Stimulated activated CD4-positive, alpha-beta T cell treated with anti-CD3 and anti-CD28 coated beads, Interleukin-4, amount 100 ng/mL, for 48 hours (primary cell): ENCODE measurements at regions not wholly inside any gene's neighbourhood (a gene's known extent, or its start where the extent isn't known, plus 50 kb on each side); places are given as distances from the start of the nearest gene placed in this dataset.

ENCODE experiments used
- DNase-seq, 2 donors: peaks; one replicate each; pipeline ENCODE4 v3.0.0-alpha.2; 2020; ENCODE audit warnings: low read depth in 2 of 2

DNA sequence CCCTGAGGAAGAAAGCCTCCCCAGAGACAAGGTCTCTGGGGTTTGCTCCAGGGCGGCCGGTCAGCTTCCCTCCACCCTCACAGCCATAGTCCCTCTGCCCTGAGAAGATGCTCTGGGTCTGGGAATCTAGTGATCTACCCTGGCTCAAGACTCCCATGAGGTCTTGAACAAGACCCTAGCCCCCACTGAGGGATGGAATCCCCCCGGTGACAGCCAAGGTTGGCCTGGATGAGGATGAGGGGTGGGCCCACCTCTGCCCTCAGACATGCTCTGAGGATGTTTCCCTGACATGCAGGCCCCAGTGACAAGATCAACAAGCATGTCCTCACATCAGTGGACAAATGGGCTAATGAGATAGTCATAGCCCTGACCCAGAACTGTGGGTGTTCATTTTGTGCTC, 138.6 kb downstream of the C5orf15 start:
- no peak for DNase-seq

DNA sequence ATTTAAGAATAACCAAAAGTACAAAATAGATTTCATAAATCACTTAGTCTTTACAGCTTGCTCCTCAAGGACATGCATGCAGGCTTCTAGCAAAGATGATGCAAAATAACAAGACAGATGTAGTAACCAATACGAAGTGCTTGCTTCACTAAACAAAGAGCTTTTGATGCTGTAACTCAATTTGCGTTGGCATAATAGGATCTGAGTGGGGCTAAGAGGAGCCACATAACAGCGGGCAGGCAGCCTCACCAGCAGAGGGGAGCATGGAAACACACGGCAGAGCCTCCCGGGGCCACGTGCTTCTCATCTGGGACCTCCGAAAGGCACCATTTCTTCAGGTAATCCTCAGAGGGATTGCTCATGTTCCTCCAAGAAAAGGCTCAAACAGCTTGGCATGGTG, 139.7 kb downstream of the C5orf15 start:
- DNase-seq: no peak

DNA sequence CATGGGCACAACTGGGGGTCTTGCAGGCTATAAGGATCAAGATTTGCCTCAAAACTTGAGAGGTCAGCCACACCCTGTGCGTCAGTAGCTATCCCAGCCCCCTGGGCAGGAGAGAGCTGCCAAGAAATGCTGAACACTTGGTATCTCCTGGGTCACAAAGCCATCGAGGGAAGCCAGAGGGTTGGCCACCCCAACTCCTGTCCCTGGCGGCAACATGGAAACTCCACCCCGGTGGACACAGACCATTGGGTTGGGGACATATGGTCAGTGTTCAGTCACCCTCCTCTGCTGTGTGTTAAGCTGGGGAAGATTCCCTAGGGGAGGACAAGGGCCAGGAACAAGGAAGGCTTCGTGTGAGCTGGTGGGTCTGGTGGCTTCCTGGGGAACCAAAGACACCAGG, 140.6 kb downstream of the C5orf15 start:
- DNase-seq: no peak

- DNase-seq: no peak
Observed at GRCh38 chr5:133827011-133827410, 141.4 kb downstream of the C5orf15 start.

- no peak for DNase-seq
Observed at GRCh38 chr5:133825631-133826289, 142.7 kb downstream of the C5orf15 start.

DNA sequence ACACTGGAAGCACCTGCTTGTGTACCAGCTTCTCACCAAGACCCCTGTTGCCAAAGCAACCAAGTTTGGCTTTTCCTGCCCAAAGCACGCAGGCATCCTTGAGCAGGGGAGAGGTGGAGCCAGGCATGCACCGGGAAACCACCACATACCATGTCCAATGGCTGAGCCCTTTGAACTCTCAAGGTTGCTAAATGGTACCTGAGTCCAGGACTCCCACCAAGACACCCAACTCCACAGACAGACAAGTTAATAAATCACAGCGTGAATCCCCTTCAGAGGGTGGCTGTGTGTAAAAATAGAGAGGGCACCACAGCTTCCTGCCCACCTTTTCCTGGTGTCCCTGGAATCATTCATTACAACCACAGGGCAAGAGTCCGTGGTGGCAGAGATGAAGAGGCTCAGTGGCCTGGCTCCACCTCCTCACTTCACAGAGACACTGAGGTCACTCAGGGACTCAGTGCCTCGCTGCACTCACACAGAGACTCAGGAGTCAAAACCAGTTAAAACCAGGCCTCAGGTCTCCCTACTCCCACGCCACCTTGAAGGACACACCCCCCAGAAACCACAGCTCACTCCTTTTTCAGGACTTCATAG, 143.7 kb downstream of the C5orf15 start:
- DNase-seq: peak in 1 of 2 donors; percentile 13

- DNase-seq: no peak
Observed at GRCh38 chr5:133821889-133822288, 146.5 kb downstream of the C5orf15 start.

DNA sequence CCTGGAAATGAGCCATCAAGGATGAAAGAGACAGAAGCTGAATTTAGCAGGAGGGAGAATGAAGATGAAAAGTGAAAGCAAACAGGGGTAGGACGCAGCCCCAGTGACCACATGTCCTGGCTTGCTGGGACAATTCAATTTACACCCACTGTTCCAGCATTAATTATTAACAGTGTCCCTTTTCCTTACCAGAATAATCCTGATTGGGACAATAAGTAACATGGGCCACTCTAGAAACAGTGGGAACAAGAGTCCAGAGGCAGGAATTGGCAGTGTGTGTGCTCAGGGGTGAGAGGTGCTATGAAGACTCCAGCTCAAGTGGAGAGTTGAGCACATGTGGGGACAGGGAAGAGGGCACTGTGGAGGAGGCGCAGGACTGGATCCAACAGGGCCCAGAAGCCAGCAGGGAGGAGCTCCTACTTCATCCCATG, 147.1 kb downstream of the C5orf15 start:
- DNase-seq: no peak

DNA sequence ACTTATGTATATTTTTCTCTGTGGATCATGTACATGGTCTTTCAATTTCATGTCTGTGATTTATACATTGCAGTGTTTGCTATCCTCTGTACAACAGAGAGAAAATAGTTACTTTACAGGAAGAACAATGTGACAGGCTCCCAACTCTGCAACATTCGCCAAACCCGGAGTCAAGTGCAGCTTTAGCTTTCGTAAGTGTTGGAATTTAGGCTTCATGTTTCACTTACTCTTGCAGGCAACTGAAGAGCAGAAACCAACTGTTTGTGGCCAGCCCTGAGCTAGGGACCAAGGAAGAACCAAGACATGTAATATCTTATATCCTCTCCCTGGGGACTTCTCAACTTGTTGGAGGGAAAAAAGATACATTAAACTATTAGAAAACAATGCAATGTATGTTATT, 147.9 kb downstream of the C5orf15 start:
- no peak for DNase-seq

GRCh38 chr5:133819977-133820471, 148.4 kb downstream of the C5orf15 start:
- DNase-seq: no peak

DNA sequence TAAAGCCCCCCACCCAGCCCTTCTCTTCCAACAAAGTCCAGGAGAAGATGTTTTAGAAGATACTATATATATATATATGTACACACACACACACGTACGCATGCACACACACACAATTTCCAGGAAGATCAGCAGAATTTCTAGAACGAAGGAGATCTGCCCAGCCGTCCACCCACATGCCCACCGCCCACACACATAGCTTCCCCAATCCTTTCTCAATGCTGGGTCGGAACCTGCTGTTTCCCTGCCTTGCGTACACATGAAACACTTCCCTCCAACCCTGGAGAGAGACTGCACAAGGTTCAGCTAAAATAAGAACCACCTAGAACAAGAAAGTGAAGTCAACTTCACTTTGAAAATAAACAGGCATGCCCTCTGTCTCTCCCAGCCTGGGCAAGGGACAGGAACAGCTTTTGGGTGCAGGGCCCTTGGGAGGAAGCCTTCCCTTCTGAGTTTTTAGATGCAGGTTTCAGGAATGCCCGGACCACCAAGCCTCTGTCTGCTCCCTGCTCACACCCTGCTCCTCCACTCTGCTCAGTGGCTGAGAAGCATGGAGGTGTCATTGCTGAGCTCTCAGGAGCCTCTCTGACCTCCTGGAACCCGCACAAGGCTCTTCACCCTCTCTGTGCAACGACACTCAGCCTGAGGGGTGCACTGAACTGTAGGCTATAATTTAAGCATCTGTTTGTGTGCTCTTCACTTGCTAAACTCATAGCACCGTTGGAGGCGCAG, 149.4 kb downstream of the C5orf15 start:
- DNase-seq: no peak

DNA sequence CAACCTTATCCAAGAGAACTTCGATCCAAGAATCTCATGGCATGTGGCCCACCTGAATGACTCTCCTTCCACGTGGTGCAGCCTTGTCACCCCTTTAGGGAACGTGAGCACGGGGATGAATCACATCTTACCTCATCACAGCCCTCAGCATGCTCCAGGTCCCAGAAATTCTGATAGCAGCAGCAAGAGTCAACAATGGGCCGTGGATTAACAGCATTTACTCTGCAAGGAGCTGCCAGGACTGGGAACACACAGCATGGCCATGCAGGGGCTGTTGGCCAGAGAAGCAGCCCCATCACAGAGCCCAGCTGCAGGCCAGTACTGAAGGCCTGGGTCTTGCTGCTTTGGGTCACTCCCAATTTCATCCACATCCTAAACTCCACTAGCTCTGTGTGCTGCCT, 150.4 kb downstream of the C5orf15 start:
- no peak for DNase-seq

DNA sequence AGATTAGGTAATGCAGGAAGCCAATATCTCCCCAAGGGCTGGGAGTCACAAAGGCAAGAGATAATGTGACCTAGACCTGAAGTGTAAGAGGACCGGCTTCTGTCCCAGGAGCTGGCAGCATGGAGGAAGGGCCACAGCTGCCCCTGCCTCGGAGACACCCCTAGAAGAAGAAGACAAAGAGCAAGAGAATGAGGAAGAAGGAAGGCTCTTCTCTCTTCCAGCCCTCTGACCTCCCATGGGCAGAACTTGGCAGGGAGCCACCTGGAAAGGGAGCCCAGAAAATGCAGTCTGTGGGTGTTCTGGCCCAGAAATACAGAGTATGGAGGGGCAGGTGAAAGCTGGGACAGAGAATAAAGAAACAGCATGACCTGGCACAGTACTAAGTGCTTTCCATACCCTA, 151.0 kb downstream of the C5orf15 start:
- DNase-seq: no peak

DNA sequence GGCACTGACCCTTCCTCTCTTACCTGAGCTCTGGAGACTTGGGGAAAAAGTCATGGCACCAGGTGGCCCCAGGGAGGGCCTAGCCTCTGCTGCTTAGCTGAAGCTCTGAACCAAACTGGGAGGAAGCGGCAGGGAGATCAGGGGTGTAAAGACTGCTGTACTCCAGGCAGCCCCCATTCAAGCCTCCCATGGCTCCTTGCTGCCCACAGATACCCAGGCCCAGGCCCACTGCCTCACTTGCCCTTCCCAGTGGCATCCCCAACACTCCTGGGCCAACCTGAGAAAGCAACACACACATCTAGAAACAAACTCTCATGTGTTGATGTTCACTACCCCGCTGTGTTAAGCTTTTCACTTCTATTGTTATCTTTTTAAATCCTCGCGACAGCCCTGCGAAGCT, 151.6 kb downstream of the C5orf15 start:
- no peak for DNase-seq

GRCh38 chr5:133814152-133814551, 154.3 kb downstream of the C5orf15 start:
- no peak for DNase-seq

DNA sequence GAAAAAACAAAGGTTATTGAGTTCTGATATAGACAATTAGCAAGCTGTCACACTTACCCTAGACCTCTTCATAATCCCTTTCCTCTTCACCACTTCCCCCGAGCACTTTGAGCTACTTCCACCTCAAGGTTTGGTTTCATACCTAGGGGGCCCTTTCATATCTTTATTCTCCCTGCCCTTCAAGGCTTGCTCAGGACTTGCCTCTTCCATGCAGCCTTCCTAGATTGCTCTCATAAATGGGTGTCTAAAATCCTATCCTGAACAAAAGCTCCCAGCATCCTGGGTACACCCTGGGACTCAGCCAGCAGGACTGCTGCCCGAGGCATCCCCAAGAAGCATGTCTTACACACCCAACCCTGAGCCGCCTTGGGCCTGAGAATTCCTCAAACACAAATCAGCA, 157.3 kb downstream of the C5orf15 start:
- DNase-seq: no peak

GRCh38 chr5:133809801-133810200, 158.6 kb downstream of the C5orf15 start:
- no peak for DNase-seq

- no peak for DNase-seq
Observed at GRCh38 chr5:133807348-133807747, 161.1 kb downstream of the C5orf15 start.

- no peak for DNase-seq
Observed at GRCh38 chr5:133806847-133807246, 161.6 kb downstream of the C5orf15 start.

DNA sequence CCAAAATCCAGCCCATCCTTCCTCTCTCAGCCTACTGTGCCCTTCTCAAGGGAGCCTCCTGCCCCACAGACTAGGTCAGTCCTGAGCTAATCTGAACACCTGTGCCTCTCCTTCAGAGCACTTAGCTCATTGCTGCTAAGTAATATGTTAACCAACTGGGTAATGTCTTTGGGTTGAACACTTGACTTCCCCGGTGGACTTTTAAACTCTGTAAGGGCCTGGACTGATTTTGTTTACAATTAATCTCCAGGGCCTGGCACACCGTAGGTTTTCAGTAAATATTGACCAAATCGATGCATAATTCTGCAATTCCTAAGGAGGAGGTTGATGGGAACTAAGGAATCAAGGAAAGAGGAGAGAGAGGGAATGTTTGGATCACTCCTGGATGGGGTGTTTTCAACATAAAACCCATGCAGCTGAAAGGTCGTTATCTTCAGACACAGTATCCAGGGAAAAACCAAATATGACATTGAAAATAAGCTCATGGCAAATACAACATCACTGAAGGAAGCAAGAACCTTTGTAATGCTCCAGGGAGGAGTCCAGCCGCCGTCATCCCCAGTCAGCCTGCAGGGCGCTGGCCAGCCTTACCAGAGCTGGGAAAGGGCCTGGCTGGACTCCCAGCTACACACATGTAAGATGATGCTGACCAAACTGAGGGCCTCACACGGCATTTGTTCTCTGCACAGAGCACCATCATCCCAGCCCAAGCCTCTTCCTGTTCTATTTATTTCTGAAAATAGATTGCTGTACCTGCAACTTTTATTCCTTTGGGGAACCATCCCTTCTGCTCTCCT, 166.3 kb downstream of the C5orf15 start:
- DNase-seq: no peak

- DNase-seq: no peak
Observed at GRCh38 chr5:133801431-133801830, 167.0 kb downstream of the C5orf15 start.

DNA sequence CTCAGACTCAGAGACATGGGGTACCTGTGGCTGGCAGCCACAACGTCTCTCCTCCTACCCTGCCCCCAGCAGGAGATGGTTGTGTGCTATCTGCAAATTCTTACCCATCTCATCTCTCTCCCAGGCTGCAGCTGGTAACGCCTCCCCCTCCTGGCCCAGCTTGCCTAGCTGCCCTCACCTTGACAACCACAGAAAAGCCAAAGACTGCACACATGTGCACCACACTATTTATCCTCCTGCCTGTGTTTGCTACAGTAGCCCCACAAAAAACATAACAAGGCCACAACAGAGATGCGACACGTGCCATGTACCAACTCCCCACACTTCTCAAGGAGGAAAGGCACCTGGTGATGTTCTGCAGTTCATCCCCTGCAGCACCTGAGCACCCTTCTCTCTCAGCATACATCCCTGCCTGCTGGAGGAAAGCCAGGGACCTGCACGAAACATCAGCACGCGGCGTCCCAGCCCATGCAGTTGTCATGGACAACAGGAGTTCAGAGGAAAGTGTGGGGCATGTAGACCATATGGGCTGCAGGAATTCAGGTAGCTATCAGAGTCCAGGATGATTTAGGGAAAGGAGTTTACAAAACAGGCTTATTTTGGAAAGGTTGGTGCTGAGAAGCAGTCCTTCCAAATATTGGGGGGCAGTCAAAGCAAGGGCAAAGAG, 168.7 kb downstream of the C5orf15 start:
- no peak for DNase-seq
